ENCODE measurements at regions not wholly inside any gene's neighbourhood (a gene's known extent, or its start where the extent isn't known, plus 50 kb on each side); places are given as distances from the start of the nearest gene placed in this dataset.

DNA sequence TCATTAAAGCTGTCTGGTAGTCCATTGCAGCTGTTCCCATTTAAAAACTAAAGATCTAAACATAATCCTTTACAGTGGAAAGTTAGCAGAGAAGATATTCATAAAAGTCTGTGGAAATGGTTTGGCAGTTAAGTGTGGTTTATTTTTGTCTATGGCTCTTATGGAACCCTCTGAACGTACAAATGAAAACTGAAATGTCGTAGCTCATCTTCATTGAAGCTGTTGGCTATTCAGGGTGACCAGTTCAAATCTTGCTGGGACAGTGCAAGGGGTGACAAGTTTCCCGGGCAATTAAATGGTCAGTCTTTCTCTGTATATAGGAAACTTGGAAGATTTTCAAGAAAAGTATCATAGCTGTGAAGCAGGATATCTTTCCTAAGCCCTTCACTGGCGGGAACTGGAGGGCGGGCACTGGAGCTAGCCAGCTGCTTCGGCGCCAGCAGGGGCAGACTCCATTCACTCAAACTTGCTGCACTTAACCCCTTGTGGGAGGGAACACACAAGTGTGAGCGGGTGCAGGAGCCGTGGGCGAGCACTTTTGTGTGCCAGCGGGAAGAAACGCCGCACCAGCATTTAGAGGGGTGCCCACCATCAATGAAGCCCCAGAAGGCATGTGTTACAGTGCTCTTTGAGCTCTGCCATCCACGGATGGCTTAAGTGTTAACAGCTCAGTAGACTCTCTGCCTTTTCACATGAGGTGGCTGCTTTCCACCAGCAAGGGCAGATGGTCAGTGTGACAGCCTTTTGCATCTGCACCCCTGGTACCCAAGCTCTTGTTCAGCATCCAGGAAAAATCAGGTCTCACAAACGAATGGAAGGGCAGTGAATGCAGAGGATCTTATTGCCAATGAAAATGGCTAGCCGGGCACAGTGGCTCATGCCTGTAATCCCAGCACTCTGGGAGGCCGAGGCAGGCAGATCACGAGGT lies 232.1 kb upstream of the KAZN start:
- Histone ChIP-seq H3K4me2 (no peak overlapping the region), H3K9me3 (no peaks in the 10 kb centered on the region), H3K4me1 (no peaks in the 10 kb centered on the region), H3K4me3 (no peak overlapping the region), H3K27ac (no peak overlapping the region)
- CTCF ChIA-PET = interaction anchor here (0.8 kb wide), 1 partner anchor 15 kb away, joined by 3 read pairs; no protein-coding TSS in a partner anchor
- WGBS (ENCODE audit: missing lambda C conversion rate) = 12% methylated on average over 17 of the region's 18 CpGs
- ATAC-seq = no peak
- no peak for FAIRE-seq
- POLR2A ChIA-PET = no interaction called here
- no peak for DNase-seq (ENCODE audit: low read depth in 1 of 2, low spot score in 1 of 2)
- TF ChIP-seq, protein P1, sequence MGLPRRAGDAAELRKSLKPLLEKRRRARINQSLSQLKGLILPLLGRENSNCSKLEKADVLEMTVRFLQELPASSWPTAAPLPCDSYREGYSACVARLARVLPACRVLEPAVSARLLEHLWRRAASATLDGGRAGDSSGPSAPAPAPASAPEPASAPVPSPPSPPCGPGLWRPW (IDR thresholded peaks at IDR 0.05) = no peak
- TF ChIP-seq, protein P2, sequence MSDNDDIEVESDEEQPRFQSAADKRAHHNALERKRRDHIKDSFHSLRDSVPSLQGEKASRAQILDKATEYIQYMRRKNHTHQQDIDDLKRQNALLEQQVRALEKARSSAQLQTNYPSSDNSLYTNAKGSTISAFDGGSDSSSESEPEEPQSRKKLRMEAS (IDR thresholded peaks at IDR 0.05) = no peak
- TF ChIP-seq HEYL (CRISPR knock-in tag; IDR thresholded peaks at IDR 0.05) (no peak), ZNF302 (CRISPR knock-in tag; IDR thresholded peaks at IDR 0.05) (no peak), BHLHE40 (IDR thresholded peaks at IDR 0.05; ENCODE audit: low read depth, low read length) (no peak), PHF8 (IDR thresholded peaks at IDR 0.05; ENCODE audit: borderline replicate concordance, low read depth) (no peak), JUN (IDR thresholded peaks at IDR 0.05) (no peak), CHD4 (IDR thresholded peaks at IDR 0.05; ENCODE audit: borderline replicate concordance) (no peak), FOXS1 (CRISPR knock-in tag; IDR thresholded peaks at IDR 0.05) (no peak), CBX8 (IDR thresholded peaks at IDR 0.05) (no peak), HOXB5 (CRISPR knock-in tag; IDR thresholded peaks at IDR 0.05) (no peak), POLR2AphosphoS2 (conservative IDR thresholded peaks at IDR 0.05; ENCODE audit: low read length) (no peak), SMC3 (IDR thresholded peaks at IDR 0.05) (no peak), HDAC2 (IDR thresholded peaks at IDR 0.05) (no peak), CHD2 (IDR thresholded peaks at IDR 0.05; ENCODE audit: low read length, partially characterized antibody) (no peak)
- TF ChIP-seq, protein P3, sequence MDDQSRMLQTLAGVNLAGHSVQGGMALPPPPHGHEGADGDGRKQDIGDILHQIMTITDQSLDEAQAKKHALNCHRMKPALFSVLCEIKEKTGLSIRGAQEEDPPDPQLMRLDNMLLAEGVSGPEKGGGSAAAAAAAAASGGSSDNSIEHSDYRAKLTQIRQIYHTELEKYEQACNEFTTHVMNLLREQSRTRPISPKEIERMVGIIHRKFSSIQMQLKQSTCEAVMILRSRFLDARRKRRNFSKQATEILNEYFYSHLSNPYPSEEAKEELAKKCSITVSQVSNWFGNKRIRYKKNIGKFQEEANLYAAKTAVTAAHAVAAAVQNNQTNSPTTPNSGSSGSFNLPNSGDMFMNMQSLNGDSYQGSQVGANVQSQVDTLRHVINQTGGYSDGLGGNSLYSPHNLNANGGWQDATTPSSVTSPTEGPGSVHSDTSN (IDR thresholded peaks at IDR 0.05) = no peak

DNA sequence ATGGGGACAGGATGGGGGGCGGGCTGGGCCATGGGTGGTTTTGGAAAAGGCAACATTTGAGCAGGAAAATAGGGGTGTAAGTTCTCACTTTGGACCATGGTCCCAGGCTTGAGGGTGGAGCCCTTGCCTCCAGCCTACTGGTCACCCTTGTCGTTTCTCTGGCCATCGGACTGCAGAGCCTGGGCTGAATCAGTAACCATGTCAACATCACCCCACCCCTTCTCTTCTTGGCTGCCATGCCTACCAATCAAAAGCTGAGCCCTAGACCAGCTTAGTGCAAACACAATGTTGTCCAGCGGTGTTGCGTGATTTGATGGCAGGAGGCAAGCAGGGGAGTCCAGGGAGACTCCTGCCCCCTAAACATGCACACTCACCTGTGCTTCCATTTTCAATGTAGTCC lies 231.0 kb upstream of the KAZN start:
- DNase-seq (ENCODE audit: low read depth in 1 of 2, low spot score in 1 of 2) (no peak), FAIRE-seq (no peak), ATAC-seq (no peak)
- no peak overlapping the region for H3K27ac ChIP-seq
- ChIA-PET POLR2A (no interaction called here), CTCF (no interaction called here)
- H3K9me3 ChIP-seq = no peaks in the 10 kb centered on the region
- H3K4me1 ChIP-seq = no peaks in the 10 kb centered on the region
- TF ChIP-seq NR3C1 (IDR thresholded peaks at IDR 0.05) = no peak
- TF ChIP-seq BHLHE40 (IDR thresholded peaks at IDR 0.05; ENCODE audit: low read depth, low read length) = no peak
- TF ChIP-seq RNF2 (IDR thresholded peaks at IDR 0.05; ENCODE audit: borderline replicate concordance, low read depth) = no peak
- TF ChIP-seq JUNB (IDR thresholded peaks at IDR 0.05) = no peak
- no peak for TF ChIP-seq CBX2 (IDR thresholded peaks at IDR 0.05; ENCODE audit: borderline replicate concordance, low read depth)
- no peak for TF ChIP-seq CHD2 (IDR thresholded peaks at IDR 0.05; ENCODE audit: low read length, partially characterized antibody)
- 4% methylated on average over 4 of the region's 5 CpGs for WGBS (ENCODE audit: missing lambda C conversion rate)
- H3K4me3 ChIP-seq = no peak overlapping the region
- H3K4me2 ChIP-seq = no peak overlapping the region

DNA sequence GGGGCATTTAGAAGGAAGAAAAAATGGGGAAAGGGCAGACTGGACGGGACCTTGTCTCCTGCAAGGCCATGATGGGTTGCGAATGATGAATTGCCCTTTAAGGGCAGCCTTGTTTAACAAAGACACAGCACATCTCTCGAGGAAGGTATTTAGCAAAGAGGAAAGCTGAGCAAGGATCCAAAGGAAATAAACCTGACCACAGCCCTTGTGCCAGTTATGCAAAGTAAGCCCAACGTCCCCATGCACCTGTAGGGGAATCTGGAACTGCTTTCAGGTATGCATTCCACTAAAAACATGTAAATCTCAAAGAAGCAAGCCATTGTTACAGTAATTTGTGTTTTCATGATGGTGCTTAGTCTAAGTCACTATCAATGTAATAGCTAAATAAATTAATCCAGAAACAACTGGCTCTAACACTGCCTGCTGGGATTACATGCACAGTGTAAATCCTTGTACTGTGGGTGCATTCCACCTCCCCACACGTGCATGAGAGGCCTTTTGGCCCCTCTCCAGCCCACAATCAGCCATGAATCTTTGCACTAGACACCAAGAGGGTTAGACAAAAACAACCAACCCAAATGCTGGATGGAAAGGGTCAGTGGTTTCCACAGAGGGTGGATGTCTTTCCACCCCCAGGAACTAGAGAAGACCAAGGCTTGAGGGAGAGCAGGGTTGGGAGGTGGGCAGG lies 228.8 kb upstream of the KAZN start:
- ATAC-seq (no peak), FAIRE-seq (no peak), DNase-seq (ENCODE audit: low read depth in 1 of 2, low spot score in 1 of 2) (no peak)
- no peak for TF ChIP-seq CHD4 (IDR thresholded peaks at IDR 0.05; ENCODE audit: borderline replicate concordance)
- TF ChIP-seq PHF8 (IDR thresholded peaks at IDR 0.05; ENCODE audit: borderline replicate concordance, low read depth) = no peak
- TF ChIP-seq CBX2 (IDR thresholded peaks at IDR 0.05; ENCODE audit: borderline replicate concordance, low read depth) = no peak
- TF ChIP-seq HEYL (CRISPR knock-in tag; IDR thresholded peaks at IDR 0.05) = no peak
- TF ChIP-seq CBX8 (IDR thresholded peaks at IDR 0.05) = no peak
- TF ChIP-seq HOXA7 (CRISPR knock-in tag; IDR thresholded peaks at IDR 0.05) = no peak
- TF ChIP-seq KDM5A (IDR thresholded peaks at IDR 0.05) = no peak
- POLR2A ChIA-PET = no interaction called here
- H3K4me3 ChIP-seq = no peak overlapping the region
- no peak overlapping the region for H3K27ac ChIP-seq
- no peak overlapping the region for H3K4me2 ChIP-seq
- no peaks in the 10 kb centered on the region for H3K9me3 ChIP-seq
- H3K4me1 ChIP-seq = no peaks in the 10 kb centered on the region
- 5% methylated on average over 5 of the region's 5 CpGs for WGBS (ENCODE audit: missing lambda C conversion rate)
- CTCF ChIA-PET = no interaction called here
